SU-DHL-6 (cell line): ENCODE measurements at regions not wholly inside any gene's neighbourhood (a gene's known extent, or its start where the extent isn't known, plus 50 kb on each side); places are given as distances from the start of the nearest gene placed in this dataset.

ENCODE experiments used
- H2AFZ ChIP-seq: fragments of 200-600 bp; sonication (generic); 2 replicates; pipeline ENCODE4 v1.6.1; 2014; ENCODE audit warnings: low read depth, mild to moderate bottlenecking, moderate library complexity, mixed read lengths, antibody characterized with exemption, low read length; ENCODE audit not compliant: severe bottlenecking
- H3F3A ChIP-seq: fragments of 200-600 bp; shearing (Covaris generic); 2 replicates; pipeline ENCODE4 v1.6.0; 2016; ENCODE audit warnings: antibody characterized with exemption, mild to moderate bottlenecking; ENCODE audit not compliant: insufficient read depth
- H3K27ac ChIP-seq: fragments of 200-600 bp; sonication (generic); 2 replicates; pipeline ENCODE4 v1.5.1; 2016; ENCODE audit warnings: low read depth, mild to moderate bottlenecking, low read length, moderate library complexity, mixed read lengths
- H3K27me3 ChIP-seq: fragments of 200-600 bp; sonication (generic), shearing (Covaris generic); 2 replicates; pipeline ENCODE4 v1.6.0; 2014; ENCODE audit warnings: mild to moderate bottlenecking, low read length
- H3K36me3 ChIP-seq: fragments of 200-600 bp; sonication (generic); 2 replicates; pipeline ENCODE4 v1.6.1; 2014; ENCODE audit warnings: mild to moderate bottlenecking, low read length, mixed read lengths
- H3K4me2 ChIP-seq: fragments of 300-600, 200-600 bp; shearing (Covaris generic), sonication (generic); 2 replicates; pipeline ENCODE4 v1.6.0; 2014; ENCODE audit warnings: low read length, low read depth, mild to moderate bottlenecking; ENCODE audit not compliant: poor library complexity, severe bottlenecking
- H3K4me3 ChIP-seq: fragments of 200-600 bp; sonication (generic); 2 replicates; pipeline ENCODE4 v1.5.1; 2014; ENCODE audit warnings: antibody characterized with exemption, low read length, mild to moderate bottlenecking, mixed read lengths; ENCODE audit not compliant: insufficient read depth, poor library complexity, severe bottlenecking
- H3K79me2 ChIP-seq: fragments of 200-600 bp; sonication (generic); 2 replicates; pipeline ENCODE4 v1.6.1; 2014; ENCODE audit warnings: mild to moderate bottlenecking, low read length, moderate library complexity; ENCODE audit not compliant: insufficient read depth
- H3K9ac ChIP-seq: fragments of 200-600 bp; sonication (generic); 2 replicates; pipeline ENCODE4 v1.7.0; 2014; ENCODE audit warnings: mild to moderate bottlenecking, low read length
- H3K9me2 ChIP-seq: fragments of 200-600 bp; sonication (generic); replicated peaks from 2 replicates; pipeline ENCODE4 v1.6.1; 2014; ENCODE audit warnings: low read length; ENCODE audit not compliant: insufficient read depth
- H3K9me3 ChIP-seq: fragments of 200-600 bp; sonication (generic); 2 replicates; pipeline ENCODE4 v1.6.1; 2014; ENCODE audit warnings: low read length, mixed read lengths; ENCODE audit not compliant: insufficient read depth
- H4K20me1 ChIP-seq: fragments of 200-600 bp; sonication (generic); 2 replicates; pipeline ENCODE4 v1.6.1; 2014; ENCODE audit warnings: low read depth, mild to moderate bottlenecking, antibody characterized with exemption, low read length, moderate library complexity, mixed read lengths
- EZH2phosphoT487 ChIP-seq: fragments of 200-600 bp; sonication (generic), shearing (Covaris generic); conservative IDR thresholded peaks from 2 replicates; pipeline ENCODE4 v1.6.1; 2018; ENCODE audit warnings: mild to moderate bottlenecking, antibody characterized with exemption, low read length, moderate library complexity, mixed read lengths
- TF ChIP-seq, protein P1 (sequence below): fragments of 200-600 bp; sonication (generic); IDR thresholded peaks from one replicate; pipeline ENCODE4 v1.5.1; 2017; ENCODE audit warnings: antibody characterized with exemption, mild to moderate bottlenecking, low read length, moderate library complexity; ENCODE audit not compliant: insufficient read depth, poor library complexity, severe bottlenecking

DNA sequence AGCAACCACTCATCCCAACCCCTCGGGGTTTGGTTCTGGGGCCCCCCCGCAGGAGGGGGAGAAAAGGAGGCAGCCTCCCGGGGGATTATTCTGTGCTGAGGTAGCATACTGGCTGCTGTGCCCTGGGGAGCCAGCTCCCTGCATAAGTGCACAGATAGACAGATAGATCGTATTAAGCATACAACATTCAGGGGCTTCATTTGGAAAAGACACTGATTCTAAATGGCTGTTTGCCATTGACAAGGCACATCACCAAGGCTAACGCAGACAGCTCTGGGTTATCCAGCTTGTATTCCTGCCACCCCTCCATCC lies 547.9 kb downstream of the BUD13 start:
- no peaks in the 10 kb centered on the region for H3K79me2 ChIP-seq
- no peak overlapping the region for H3K27ac ChIP-seq
- no peaks in the 10 kb centered on the region for H3F3A ChIP-seq
- no peak overlapping the region for H3K4me3 ChIP-seq
- no peak overlapping the region for H2AFZ ChIP-seq
- H3K27me3 ChIP-seq = no peaks in the 10 kb centered on the region
- H3K36me3 ChIP-seq = no peaks in the 10 kb centered on the region
- no peaks in the 10 kb centered on the region for H3K9me3 ChIP-seq
- no peaks in the 10 kb centered on the region for H4K20me1 ChIP-seq
- H3K4me2 ChIP-seq = no peak overlapping the region
- H3K9ac ChIP-seq = no peak overlapping the region
- H3K9me2 ChIP-seq = no peaks in the 10 kb centered on the region
- TF ChIP-seq EZH2phosphoT487 = no peak
- TF ChIP-seq, protein P1, sequence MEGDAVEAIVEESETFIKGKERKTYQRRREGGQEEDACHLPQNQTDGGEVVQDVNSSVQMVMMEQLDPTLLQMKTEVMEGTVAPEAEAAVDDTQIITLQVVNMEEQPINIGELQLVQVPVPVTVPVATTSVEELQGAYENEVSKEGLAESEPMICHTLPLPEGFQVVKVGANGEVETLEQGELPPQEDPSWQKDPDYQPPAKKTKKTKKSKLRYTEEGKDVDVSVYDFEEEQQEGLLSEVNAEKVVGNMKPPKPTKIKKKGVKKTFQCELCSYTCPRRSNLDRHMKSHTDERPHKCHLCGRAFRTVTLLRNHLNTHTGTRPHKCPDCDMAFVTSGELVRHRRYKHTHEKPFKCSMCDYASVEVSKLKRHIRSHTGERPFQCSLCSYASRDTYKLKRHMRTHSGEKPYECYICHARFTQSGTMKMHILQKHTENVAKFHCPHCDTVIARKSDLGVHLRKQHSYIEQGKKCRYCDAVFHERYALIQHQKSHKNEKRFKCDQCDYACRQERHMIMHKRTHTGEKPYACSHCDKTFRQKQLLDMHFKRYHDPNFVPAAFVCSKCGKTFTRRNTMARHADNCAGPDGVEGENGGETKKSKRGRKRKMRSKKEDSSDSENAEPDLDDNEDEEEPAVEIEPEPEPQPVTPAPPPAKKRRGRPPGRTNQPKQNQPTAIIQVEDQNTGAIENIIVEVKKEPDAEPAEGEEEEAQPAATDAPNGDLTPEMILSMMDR = no peak

DNA sequence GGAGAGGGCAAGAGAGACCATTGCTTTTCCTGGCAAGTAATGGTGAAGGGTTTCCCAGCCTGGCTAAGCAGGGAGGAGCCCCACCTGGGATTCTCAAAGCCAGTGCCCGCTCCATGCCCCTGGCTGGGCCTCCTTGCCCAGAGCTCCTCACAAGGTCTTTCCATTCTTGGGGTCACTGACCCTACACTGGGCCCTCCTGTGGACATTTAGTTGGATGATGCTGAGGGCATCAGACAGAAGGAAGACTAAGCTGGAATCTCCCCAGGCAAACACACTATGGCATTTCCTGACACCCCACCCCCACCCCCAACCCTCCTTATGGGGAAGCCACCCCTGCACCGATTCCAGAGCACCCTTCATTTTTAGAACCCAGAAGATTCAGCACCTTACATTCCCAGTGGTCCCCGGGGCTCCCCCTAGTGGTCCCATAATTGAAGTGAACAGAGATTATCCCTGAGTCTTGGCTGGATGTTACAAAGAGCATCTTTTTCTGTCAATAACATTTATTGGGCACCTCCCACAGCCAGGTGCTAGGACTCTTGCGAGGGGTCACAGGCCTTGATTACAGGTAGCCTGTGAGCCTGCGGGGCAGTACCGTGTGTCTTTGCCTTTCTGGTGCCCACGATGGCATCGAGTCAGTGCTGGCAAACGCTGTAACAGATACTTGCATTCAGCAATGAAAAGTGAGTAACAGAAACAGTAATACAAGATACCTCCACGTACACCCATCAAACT lies 548.5 kb downstream of the BUD13 start:
- Histone ChIP-seq H3K9ac (no peak overlapping the region), H3F3A (no peaks in the 10 kb centered on the region), H2AFZ (no peak overlapping the region), H3K9me2 (no peaks in the 10 kb centered on the region), H3K79me2 (no peaks in the 10 kb centered on the region), H3K27ac (no peak overlapping the region), H3K27me3 (no peaks in the 10 kb centered on the region), H3K4me2 (no peak overlapping the region), H4K20me1 (no peaks in the 10 kb centered on the region), H3K9me3 (no peaks in the 10 kb centered on the region), H3K4me3 (no peak overlapping the region), H3K36me3 (no peaks in the 10 kb centered on the region)
- no peak for TF ChIP-seq EZH2phosphoT487
- TF ChIP-seq, protein P1 = peak; percentile 79

DNA sequence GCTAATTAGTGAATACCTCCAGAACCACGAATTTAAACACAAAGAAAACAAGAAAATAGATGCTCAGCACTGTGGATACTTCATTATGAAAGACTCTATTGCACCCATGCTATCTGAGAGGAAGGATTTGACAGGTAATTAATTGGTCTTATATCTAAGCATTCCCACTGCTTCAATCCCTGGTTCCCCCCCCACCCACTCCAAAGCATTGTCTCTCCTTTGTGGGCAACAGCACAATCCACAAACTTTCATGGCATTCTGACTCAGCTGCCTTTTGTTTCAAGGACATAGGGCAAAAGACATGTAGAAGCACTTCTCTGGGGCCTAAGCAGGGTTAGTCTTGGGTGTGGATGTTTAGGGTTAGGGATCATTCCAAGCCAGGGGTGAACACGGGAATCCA lies 551.4 kb downstream of the BUD13 start:
- Histone ChIP-seq H2AFZ (no peak overlapping the region), H3F3A (no peaks in the 10 kb centered on the region), H3K9me3 (no peaks in the 10 kb centered on the region), H3K4me2 (no peak overlapping the region), H3K4me3 (no peak overlapping the region), H3K36me3 (no peaks in the 10 kb centered on the region), H3K9ac (no peak overlapping the region), H3K79me2 (no peaks in the 10 kb centered on the region), H3K27me3 (no peaks in the 10 kb centered on the region), H4K20me1 (no peaks in the 10 kb centered on the region), H3K27ac (no peak overlapping the region), H3K9me2 (no peaks in the 10 kb centered on the region)
- TF ChIP-seq EZH2phosphoT487 = no peak

DNA sequence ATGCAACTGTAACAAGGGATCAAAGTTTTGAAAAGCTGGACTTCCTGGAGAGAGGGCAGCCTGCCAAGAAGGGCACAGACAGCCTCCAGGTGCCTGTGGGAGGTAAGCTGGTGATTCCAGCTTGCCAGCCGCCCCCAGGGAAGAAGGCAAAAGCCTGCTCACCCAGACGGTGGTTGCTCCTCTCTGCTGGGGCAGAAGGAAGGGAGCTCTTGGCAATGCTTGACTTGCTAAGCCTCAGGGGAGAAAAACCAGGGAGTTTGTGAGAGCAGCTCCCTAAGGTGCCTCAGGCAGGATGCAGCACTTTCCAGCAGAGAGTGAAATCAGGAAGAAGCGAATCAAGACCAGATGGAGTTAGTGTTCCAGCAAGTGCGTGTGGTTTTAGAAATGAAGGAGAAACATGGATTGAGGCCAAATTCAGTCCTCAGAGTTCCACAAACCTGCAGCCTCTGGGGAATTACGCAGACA lies 553.6 kb downstream of the BUD13 start:
- Histone ChIP-seq H3K27me3 (no peaks in the 10 kb centered on the region), H3K9ac (no peak overlapping the region), H3K9me3 (no peaks in the 10 kb centered on the region), H3K4me2 (no peak overlapping the region), H4K20me1 (no peaks in the 10 kb centered on the region), H3K9me2 (no peaks in the 10 kb centered on the region), H3K27ac (no peak overlapping the region), H3K79me2 (no peaks in the 10 kb centered on the region), H3K36me3 (no peaks in the 10 kb centered on the region), H3K4me3 (no peak overlapping the region), H3F3A (no peaks in the 10 kb centered on the region), H2AFZ (no peak overlapping the region)
- TF ChIP-seq, protein P1 = no peak
- TF ChIP-seq EZH2phosphoT487 = no peak
